ENCODE measurements at regions not wholly inside any gene's neighbourhood (a gene's known extent, or its start where the extent isn't known, plus 50 kb on each side); places are given as distances from the start of the nearest gene placed in this dataset.

GRCh38 chr3:182045736-182046135, 334.0 kb downstream of the SOX2 start:
- FAIRE-seq: no peak
- DNase-seq (ENCODE audit: insufficient read length): no peak
- TF ChIP-seq POLR2AphosphoS5 (IDR thresholded peaks at IDR 0.05; ENCODE audit: low read depth, low read length): no peak
- no peak for TF ChIP-seq TAF1 (IDR thresholded peaks at IDR 0.05; ENCODE audit: borderline replicate concordance, low read depth, low read length)
- TF ChIP-seq POLR2A (IDR thresholded peaks at IDR 0.05; ENCODE audit: low read depth, low read length): no peak

GRCh38 chr3:182046166-182046764, 334.5 kb downstream of the SOX2 start:
- FAIRE-seq: no peak
- TF ChIP-seq POLR2AphosphoS5 (IDR thresholded peaks at IDR 0.05; ENCODE audit: low read depth, low read length): no peak
- DNase-seq (ENCODE audit: insufficient read length): no peak

- FAIRE-seq (no peak), DNase-seq (ENCODE audit: insufficient read length) (no peak)
- TF ChIP-seq TAF1 (IDR thresholded peaks at IDR 0.05; ENCODE audit: borderline replicate concordance, low read depth, low read length): no peak
- no peak for TF ChIP-seq POLR2A (IDR thresholded peaks at IDR 0.05; ENCODE audit: low read depth, low read length)
- no peak for TF ChIP-seq POLR2AphosphoS5 (IDR thresholded peaks at IDR 0.05; ENCODE audit: low read depth, low read length)
Observed at GRCh38 chr3:182050932-182051331, 339.2 kb downstream of the SOX2 start.

GRCh38 chr3:182052332-182052731, 340.6 kb downstream of the SOX2 start:
- no peak for TF ChIP-seq POLR2AphosphoS5 (IDR thresholded peaks at IDR 0.05; ENCODE audit: low read depth, low read length)
- no peak for TF ChIP-seq POLR2A (IDR thresholded peaks at IDR 0.05; ENCODE audit: low read depth, low read length)
- no peak for TF ChIP-seq TAF1 (IDR thresholded peaks at IDR 0.05; ENCODE audit: borderline replicate concordance, low read depth, low read length)
- FAIRE-seq (no peak), DNase-seq (ENCODE audit: insufficient read length) (no peak)

- DNase-seq (ENCODE audit: insufficient read length): no peak
- TF ChIP-seq TAF1 (IDR thresholded peaks at IDR 0.05; ENCODE audit: borderline replicate concordance, low read depth, low read length): no peak
- TF ChIP-seq POLR2A (IDR thresholded peaks at IDR 0.05; ENCODE audit: low read depth, low read length): no peak
- TF ChIP-seq POLR2AphosphoS5 (IDR thresholded peaks at IDR 0.05; ENCODE audit: low read depth, low read length): no peak
- FAIRE-seq: no peak
Observed at GRCh38 chr3:182052757-182053156, 341.0 kb downstream of the SOX2 start.

- FAIRE-seq (peak; percentile 33), DNase-seq (ENCODE audit: insufficient read length) (no peak)
- no peak for TF ChIP-seq POLR2AphosphoS5 (IDR thresholded peaks at IDR 0.05; ENCODE audit: low read depth, low read length)
- TF ChIP-seq POLR2A (IDR thresholded peaks at IDR 0.05; ENCODE audit: low read depth, low read length): no peak
- no peak for TF ChIP-seq TAF1 (IDR thresholded peaks at IDR 0.05; ENCODE audit: borderline replicate concordance, low read depth, low read length)
Observed at GRCh38 chr3:182058488-182058887, 346.8 kb downstream of the SOX2 start.

GRCh38 chr3:182063742-182064141, 352.0 kb downstream of the SOX2 start:
- TF ChIP-seq POLR2A (IDR thresholded peaks at IDR 0.05; ENCODE audit: low read depth, low read length) (no peak), TAF1 (IDR thresholded peaks at IDR 0.05; ENCODE audit: borderline replicate concordance, low read depth, low read length) (no peak), POLR2AphosphoS5 (IDR thresholded peaks at IDR 0.05; ENCODE audit: low read depth, low read length) (no peak)
- FAIRE-seq (no peak), DNase-seq (ENCODE audit: insufficient read length) (no peak)

GRCh38 chr3:182067423-182067822, 355.7 kb downstream of the SOX2 start:
- no peak for TF ChIP-seq POLR2A (IDR thresholded peaks at IDR 0.05; ENCODE audit: low read depth, low read length)
- no peak for TF ChIP-seq TAF1 (IDR thresholded peaks at IDR 0.05; ENCODE audit: borderline replicate concordance, low read depth, low read length)
- no peak for TF ChIP-seq POLR2AphosphoS5 (IDR thresholded peaks at IDR 0.05; ENCODE audit: low read depth, low read length)
- FAIRE-seq (no peak), DNase-seq (ENCODE audit: insufficient read length) (no peak)

- TF ChIP-seq POLR2A (IDR thresholded peaks at IDR 0.05; ENCODE audit: low read depth, low read length) (no peak), TAF1 (IDR thresholded peaks at IDR 0.05; ENCODE audit: borderline replicate concordance, low read depth, low read length) (no peak), POLR2AphosphoS5 (IDR thresholded peaks at IDR 0.05; ENCODE audit: low read depth, low read length) (no peak)
- FAIRE-seq: no peak
Observed at GRCh38 chr3:182078316-182078715, 366.6 kb downstream of the SOX2 start.

GRCh38 chr3:182078929-182079328, 367.2 kb downstream of the SOX2 start:
- DNase-seq (ENCODE audit: insufficient read length): no peak
- TF ChIP-seq POLR2AphosphoS5 (IDR thresholded peaks at IDR 0.05; ENCODE audit: low read depth, low read length) (no peak), POLR2A (IDR thresholded peaks at IDR 0.05; ENCODE audit: low read depth, low read length) (no peak), TAF1 (IDR thresholded peaks at IDR 0.05; ENCODE audit: borderline replicate concordance, low read depth, low read length) (no peak)
- no peak for FAIRE-seq

More at GRCh38 chr3:182078316-182078715, 366.6 kb downstream of the SOX2 start:
- DNase-seq (ENCODE audit: insufficient read length): no peak

- DNase-seq (ENCODE audit: insufficient read length) (no peak), FAIRE-seq (no peak)
- TF ChIP-seq POLR2AphosphoS5 (IDR thresholded peaks at IDR 0.05; ENCODE audit: low read depth, low read length) (no peak), POLR2A (IDR thresholded peaks at IDR 0.05; ENCODE audit: low read depth, low read length) (no peak), TAF1 (IDR thresholded peaks at IDR 0.05; ENCODE audit: borderline replicate concordance, low read depth, low read length) (no peak)
Observed at GRCh38 chr3:182081096-182081495, 369.4 kb downstream of the SOX2 start.

- no peak for FAIRE-seq
- no peak for TF ChIP-seq TAF1 (IDR thresholded peaks at IDR 0.05; ENCODE audit: borderline replicate concordance, low read depth, low read length)
- no peak for TF ChIP-seq POLR2A (IDR thresholded peaks at IDR 0.05; ENCODE audit: low read depth, low read length)
- DNase-seq (ENCODE audit: insufficient read length): no peak
Observed at GRCh38 chr3:182083112-182083511, 371.4 kb downstream of the SOX2 start.

Data from GM12892 (cell line).